ENCODE measurements at regions not wholly inside any gene's neighbourhood (a gene's known extent, or its start where the extent isn't known, plus 50 kb on each side); places are given as distances from the start of the nearest gene placed in this dataset.
"Not testable (repeated sequence)": the region's sequence is repeated elsewhere in the genome, so short reads cannot be mapped to it uniquely, and the experiment has no call there.

GRCh38 chr5:37955748-37956147, 115.9 kb upstream of the GDNF start:
- peaks cover 8% of the 10 kb centered on the region for H3K9me3 Mint-ChIP-seq
- H3K4me3 Mint-ChIP-seq: no peak overlapping the region
- no peak overlapping the region for H3K27ac Mint-ChIP-seq (ENCODE audit: unreplicated experiment)
- no peak for DNase-seq (ENCODE audit: low read depth, low spot score)
- no peaks in the 10 kb centered on the region for H3K27me3 Mint-ChIP-seq (ENCODE audit: low read depth)
- TF ChIP-seq CTCF (conservative IDR thresholded peaks at IDR 0.05): no peak
- peaks cover 7% of the 10 kb centered on the region for H3K36me3 Mint-ChIP-seq (ENCODE audit: low read depth)
- H3K4me1 Mint-ChIP-seq: no peaks in the 10 kb centered on the region

DNA sequence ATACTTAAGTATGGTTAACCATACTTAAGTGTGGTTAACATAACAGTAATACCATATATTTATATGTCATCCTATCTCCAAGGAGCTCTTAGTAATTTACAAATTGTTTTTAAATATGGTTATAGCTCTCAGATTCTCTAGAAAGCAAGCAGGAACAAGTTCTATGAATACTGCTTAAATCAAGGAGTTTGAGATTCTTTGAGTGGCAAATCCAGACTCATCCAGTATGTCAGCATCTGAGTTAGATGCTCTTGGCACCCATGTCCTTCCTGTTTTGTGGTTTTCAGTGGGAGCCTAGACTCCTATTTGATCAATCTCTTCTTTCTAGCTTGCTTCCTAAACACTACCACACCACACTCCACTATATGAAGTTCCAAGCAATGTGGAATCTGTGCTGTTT, 114.7 kb upstream of the GDNF start:
- TF ChIP-seq CTCF (conservative IDR thresholded peaks at IDR 0.05): no peak
- no peak overlapping the region for H3K4me3 Mint-ChIP-seq
- H3K36me3 Mint-ChIP-seq (ENCODE audit: low read depth): peaks cover 7% of the 10 kb centered on the region
- no peak overlapping the region for H3K27ac Mint-ChIP-seq (ENCODE audit: unreplicated experiment)
- H3K9me3 Mint-ChIP-seq: peaks cover 6% of the 10 kb centered on the region
- H3K27me3 Mint-ChIP-seq (ENCODE audit: low read depth): no peaks in the 10 kb centered on the region
- no peak for DNase-seq (ENCODE audit: low read depth, low spot score)
- no peaks in the 10 kb centered on the region for H3K4me1 Mint-ChIP-seq

GRCh38 chr5:37951946-37952721, 112.3 kb upstream of the GDNF start:
- no peaks in the 10 kb centered on the region for H3K4me1 Mint-ChIP-seq
- TF ChIP-seq CTCF (conservative IDR thresholded peaks at IDR 0.05): no peak
- no peak overlapping the region for H3K4me3 Mint-ChIP-seq
- no peaks in the 10 kb centered on the region for H3K9me3 Mint-ChIP-seq
- DNase-seq (ENCODE audit: low read depth, low spot score): no peak
- H3K27ac Mint-ChIP-seq (ENCODE audit: unreplicated experiment): no peak overlapping the region
- peaks cover 4% of the 10 kb centered on the region for H3K27me3 Mint-ChIP-seq (ENCODE audit: low read depth)
- H3K36me3 Mint-ChIP-seq (ENCODE audit: low read depth): no peaks in the 10 kb centered on the region

DNA sequence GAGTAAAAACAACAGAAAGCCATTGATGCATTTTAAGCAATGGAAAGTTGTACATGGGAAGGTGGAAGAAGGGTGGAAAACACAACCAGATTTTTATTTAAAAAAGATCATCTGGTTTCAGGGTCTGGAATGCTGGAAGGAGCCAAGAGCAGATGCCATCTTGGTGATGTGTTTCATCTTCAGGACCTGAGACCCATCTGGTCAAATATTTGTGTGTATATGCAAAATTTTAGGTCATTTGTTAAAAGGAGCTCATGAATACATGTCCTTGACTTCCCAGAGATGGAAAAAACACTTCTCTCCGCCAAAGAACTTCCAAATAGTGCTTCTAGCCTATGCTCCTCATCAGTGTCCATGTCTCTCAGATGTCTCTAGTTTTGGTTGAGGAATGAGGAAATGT, 110.6 kb upstream of the GDNF start:
- Mint-ChIP-seq H3K4me1 (no peaks in the 10 kb centered on the region), H3K27me3 (ENCODE audit: low read depth) (peaks cover 4% of the 10 kb centered on the region), H3K9me3 (no peaks in the 10 kb centered on the region), H3K27ac (ENCODE audit: unreplicated experiment) (no peak overlapping the region), H3K36me3 (ENCODE audit: low read depth) (no peaks in the 10 kb centered on the region), H3K4me3 (no peak overlapping the region)
- no peak for DNase-seq (ENCODE audit: low read depth, low spot score)
- no peak for TF ChIP-seq CTCF (conservative IDR thresholded peaks at IDR 0.05)

DNA sequence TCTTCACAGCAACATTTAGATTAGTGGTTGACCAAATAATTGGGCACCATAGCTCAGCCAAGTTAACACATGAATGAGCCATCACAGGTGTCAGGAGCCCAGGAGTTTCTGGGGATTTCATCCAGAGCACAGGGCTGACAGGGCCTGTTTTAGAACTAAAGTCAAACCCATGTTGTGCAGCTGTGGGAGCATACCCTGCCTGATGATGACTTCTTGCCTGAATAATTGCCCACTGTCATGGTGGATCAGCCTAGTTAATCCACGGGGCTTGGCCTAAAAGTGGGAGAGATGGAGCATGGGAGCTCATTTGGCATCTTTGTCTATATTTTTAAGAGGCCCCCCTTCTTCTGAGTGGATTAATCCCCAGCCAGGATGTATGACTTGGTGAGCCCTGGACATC, 105.6 kb upstream of the GDNF start:
- Mint-ChIP-seq H3K9me3 (no peaks in the 10 kb centered on the region), H3K27me3 (ENCODE audit: low read depth) (peaks cover 4% of the 10 kb centered on the region), H3K27ac (ENCODE audit: unreplicated experiment) (no peak overlapping the region), H3K4me1 (no peaks in the 10 kb centered on the region), H3K36me3 (ENCODE audit: low read depth) (no peaks in the 10 kb centered on the region), H3K4me3 (no peak overlapping the region)
- no peak for DNase-seq (ENCODE audit: low read depth, low spot score)
- TF ChIP-seq CTCF (conservative IDR thresholded peaks at IDR 0.05): no peak

- H3K27ac Mint-ChIP-seq (ENCODE audit: unreplicated experiment); H3K36me3 Mint-ChIP-seq (ENCODE audit: low read depth); H3K4me3 Mint-ChIP-seq; H3K27me3 Mint-ChIP-seq (ENCODE audit: low read depth); H3K9me3 Mint-ChIP-seq; DNase-seq (ENCODE audit: low read depth, low spot score); H3K4me1 Mint-ChIP-seq: not testable (repeated sequence)
Observed at GRCh38 chr5:37943136-37943535, 103.3 kb upstream of the GDNF start.
